ENCODE measurements at regions not wholly inside any gene's neighbourhood (a gene's known extent, or its start where the extent isn't known, plus 50 kb on each side); places are given as distances from the start of the nearest gene placed in this dataset.

- DNase-seq (ENCODE audit: low read depth): no peak
- H3K4me3 ChIP-seq (ENCODE audit: low read depth, low read length): no peak overlapping the region
- peak; percentile 89 for TF ChIP-seq CTCF (conservative IDR thresholded peaks at IDR 0.05; ENCODE audit: low read depth, low read length)
Measured at GRCh38 chr4:11720292-11720691, 291.6 kb upstream of the HS3ST1 start.

- TF ChIP-seq CTCF (conservative IDR thresholded peaks at IDR 0.05; ENCODE audit: low read depth, low read length): no peak
- no peak for DNase-seq (ENCODE audit: low read depth)
- H3K4me3 ChIP-seq (ENCODE audit: low read depth, low read length): no peak overlapping the region
Measured at GRCh38 chr4:11719879-11720278, 291.2 kb upstream of the HS3ST1 start.

GRCh38 chr4:11715753-11716521 lies 287.2 kb upstream of the HS3ST1 start:
- TF ChIP-seq CTCF (conservative IDR thresholded peaks at IDR 0.05; ENCODE audit: low read depth, low read length): no peak
- no peak overlapping the region for H3K4me3 ChIP-seq (ENCODE audit: low read depth, low read length)
- DNase-seq (ENCODE audit: low read depth): no peak

GRCh38 chr4:11710453-11711093 lies 281.9 kb upstream of the HS3ST1 start:
- peak; percentile 85 for DNase-seq (ENCODE audit: low read depth)
- no peak for TF ChIP-seq CTCF (conservative IDR thresholded peaks at IDR 0.05; ENCODE audit: low read depth, low read length)
- H3K4me3 ChIP-seq (ENCODE audit: low read depth, low read length): no peak overlapping the region

- no peak overlapping the region for H3K4me3 ChIP-seq (ENCODE audit: low read depth, low read length)
- peak; percentile 41 for DNase-seq (ENCODE audit: low read depth)
- TF ChIP-seq CTCF (conservative IDR thresholded peaks at IDR 0.05; ENCODE audit: low read depth, low read length): no peak
Measured at GRCh38 chr4:11704186-11704830, 275.6 kb upstream of the HS3ST1 start.

- DNase-seq (ENCODE audit: low read depth): no peak
- H3K4me3 ChIP-seq (ENCODE audit: low read depth, low read length): no peak overlapping the region
- no peak for TF ChIP-seq CTCF (conservative IDR thresholded peaks at IDR 0.05; ENCODE audit: low read depth, low read length)
Measured at GRCh38 chr4:11702886-11703557, 274.3 kb upstream of the HS3ST1 start.

Data from epithelial cell of proximal tubule (primary cell).